MM.1S (cell line): ENCODE measurements at regions not wholly inside any gene's neighbourhood (a gene's known extent, or its start where the extent isn't known, plus 50 kb on each side); places are given as distances from the start of the nearest gene placed in this dataset.

ENCODE experiments used
- DNase-seq: peaks from one replicate; pipeline ENCODE4 v3.0.0-alpha.2; 2015
- H2AFZ ChIP-seq: fragments of 300-600 bp; sonication (generic); 2 replicates; pipeline ENCODE4 v1.6.0; 2016; ENCODE audit warnings: antibody characterized with exemption, low read length
- H3F3A ChIP-seq: fragments of 300-600 bp; sonication (generic); 2 replicates; pipeline ENCODE4 v1.6.1; 2016; ENCODE audit warnings: mild to moderate bottlenecking, antibody characterized with exemption, low read length, moderate library complexity, mixed read lengths; ENCODE audit not compliant: insufficient read depth
- H3K27ac ChIP-seq: fragments of 300-600 bp; sonication (generic); 2 replicates; pipeline ENCODE4 v1.5.1; 2016; ENCODE audit warnings: mild to moderate bottlenecking, low read length
- H3K27me3 ChIP-seq: fragments of 300-600 bp; sonication (generic); replicated peaks from 2 replicates; pipeline ENCODE4 v1.6.0; 2016; ENCODE audit warnings: low read length; ENCODE audit not compliant: insufficient read depth
- H3K36me3 ChIP-seq: fragments of 300-600 bp; sonication (generic); replicated peaks from 2 replicates; pipeline ENCODE4 v1.6.1; 2016; ENCODE audit warnings: mild to moderate bottlenecking, low read length, mixed read lengths; ENCODE audit not compliant: insufficient read depth
- H3K4me1 ChIP-seq: fragments of 300-600 bp; sonication (generic); 2 replicates; pipeline ENCODE4 v1.6.1; 2016; ENCODE audit warnings: low read length, mixed read lengths
- H3K4me2 ChIP-seq: fragments of 300-600 bp; sonication (generic); 2 replicates; pipeline ENCODE4 v1.6.0; 2016; ENCODE audit warnings: low read depth, low read length
- H3K4me3 ChIP-seq: fragments of 300-600 bp; sonication (generic); 2 replicates; pipeline ENCODE4 v1.5.1; 2016; ENCODE audit warnings: low read length, mixed read lengths
- H3K79me2 ChIP-seq: fragments of 300-600 bp; sonication (generic); 2 replicates; pipeline ENCODE4 v1.6.1; 2016; ENCODE audit warnings: mixed run types, low read length, mixed read lengths
- H3K9ac ChIP-seq: fragments of 300-600 bp; sonication (generic); 2 replicates; pipeline ENCODE4 v1.6.1; 2016; ENCODE audit warnings: low read length, mixed read lengths
- H3K9me2 ChIP-seq: fragments of 300-600 bp; sonication (generic); replicated peaks from 2 replicates; pipeline ENCODE4 v1.6.1; 2016; ENCODE audit warnings: mild to moderate bottlenecking, low read length, mixed read lengths; ENCODE audit not compliant: insufficient read depth
- H3K9me3 ChIP-seq: fragments of 300-600 bp; sonication (generic); replicated peaks from 2 replicates; pipeline ENCODE4 v1.6.1; 2016; ENCODE audit warnings: mild to moderate bottlenecking, low read length, mixed read lengths; ENCODE audit not compliant: insufficient read depth
- H4K20me1 ChIP-seq: fragments of 300-600 bp; sonication (generic); 2 replicates; pipeline ENCODE4 v1.6.1; 2016; ENCODE audit warnings: mild to moderate bottlenecking, low read length, moderate library complexity, mixed read lengths; ENCODE audit not compliant: insufficient read depth
- EZH2 ChIP-seq: fragments of 300-600 bp; sonication (generic); optimal IDR thresholded peaks from 2 replicates; pipeline ENCODE3; 2017; ENCODE audit warnings: low read depth, mild to moderate bottlenecking, antibody characterized with exemption, low read length, mixed read lengths
- EZH2phosphoT487 ChIP-seq: fragments of 300-600 bp; sonication (generic); IDR thresholded peaks from 2 replicates; pipeline ENCODE4 v1.6.1; 2018; ENCODE audit warnings: antibody characterized with exemption, low read length
- TF ChIP-seq, protein P1 (sequence below): fragments of 300-600 bp; sonication (generic); IDR thresholded peaks from 2 replicates; pipeline ENCODE4 v1.5.1; 2016; ENCODE audit warnings: antibody characterized with exemption, low read length, mixed read lengths

- Histone ChIP-seq H3K36me3 (no peaks in the 10 kb centered on the region), H3K9ac (no peak overlapping the region), H3K79me2 (no peaks in the 10 kb centered on the region), H3K27me3 (no peaks in the 10 kb centered on the region), H4K20me1 (no peaks in the 10 kb centered on the region), H3F3A (no peaks in the 10 kb centered on the region), H3K4me2 (no peak overlapping the region), H3K9me3 (no peaks in the 10 kb centered on the region), H3K4me1 (no peaks in the 10 kb centered on the region), H2AFZ (no peak overlapping the region), H3K9me2 (no peaks in the 10 kb centered on the region), H3K27ac (no peak overlapping the region), H3K4me3 (no peak overlapping the region)
- TF ChIP-seq EZH2: no peak
- TF ChIP-seq, protein P1, sequence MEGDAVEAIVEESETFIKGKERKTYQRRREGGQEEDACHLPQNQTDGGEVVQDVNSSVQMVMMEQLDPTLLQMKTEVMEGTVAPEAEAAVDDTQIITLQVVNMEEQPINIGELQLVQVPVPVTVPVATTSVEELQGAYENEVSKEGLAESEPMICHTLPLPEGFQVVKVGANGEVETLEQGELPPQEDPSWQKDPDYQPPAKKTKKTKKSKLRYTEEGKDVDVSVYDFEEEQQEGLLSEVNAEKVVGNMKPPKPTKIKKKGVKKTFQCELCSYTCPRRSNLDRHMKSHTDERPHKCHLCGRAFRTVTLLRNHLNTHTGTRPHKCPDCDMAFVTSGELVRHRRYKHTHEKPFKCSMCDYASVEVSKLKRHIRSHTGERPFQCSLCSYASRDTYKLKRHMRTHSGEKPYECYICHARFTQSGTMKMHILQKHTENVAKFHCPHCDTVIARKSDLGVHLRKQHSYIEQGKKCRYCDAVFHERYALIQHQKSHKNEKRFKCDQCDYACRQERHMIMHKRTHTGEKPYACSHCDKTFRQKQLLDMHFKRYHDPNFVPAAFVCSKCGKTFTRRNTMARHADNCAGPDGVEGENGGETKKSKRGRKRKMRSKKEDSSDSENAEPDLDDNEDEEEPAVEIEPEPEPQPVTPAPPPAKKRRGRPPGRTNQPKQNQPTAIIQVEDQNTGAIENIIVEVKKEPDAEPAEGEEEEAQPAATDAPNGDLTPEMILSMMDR: no peak
- TF ChIP-seq EZH2phosphoT487: no peak
- DNase-seq: no peak
These were observed 118.5 kb upstream of the MAP1B start for GRCh38 chr5:71988808-71989207.

DNA sequence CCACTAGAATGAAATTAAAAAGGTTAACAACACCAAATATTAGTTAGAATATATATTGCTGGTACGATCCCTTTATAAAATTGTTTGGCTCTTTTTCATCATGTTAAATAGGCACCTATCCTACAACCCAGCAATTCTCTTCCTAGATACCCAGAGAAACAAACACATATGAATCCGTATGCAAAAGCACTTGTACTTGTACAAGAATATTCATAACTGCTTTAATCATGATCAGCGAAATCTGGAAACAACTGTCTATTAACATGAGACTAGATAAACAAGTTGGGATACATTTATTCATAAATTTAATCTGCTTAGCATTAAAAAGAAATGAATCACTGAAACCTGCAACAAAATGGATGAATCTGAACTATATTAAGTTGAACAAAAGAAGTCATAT is 113.7 kb upstream of the MAP1B start:
- Histone ChIP-seq H3K9me2 (no peaks in the 10 kb centered on the region), H3K4me2 (no peak overlapping the region), H3K27ac (no peak overlapping the region), H3K9me3 (no peaks in the 10 kb centered on the region), H3K4me3 (no peak overlapping the region), H3K79me2 (no peaks in the 10 kb centered on the region), H4K20me1 (no peaks in the 10 kb centered on the region), H3K4me1 (no peaks in the 10 kb centered on the region), H3K27me3 (no peaks in the 10 kb centered on the region), H3K36me3 (no peaks in the 10 kb centered on the region), H3F3A (no peaks in the 10 kb centered on the region), H2AFZ (no peak overlapping the region), H3K9ac (no peak overlapping the region)
- no peak for TF ChIP-seq EZH2
- no peak for TF ChIP-seq EZH2phosphoT487
- TF ChIP-seq, protein P1: no peak
- DNase-seq: no peak

DNA sequence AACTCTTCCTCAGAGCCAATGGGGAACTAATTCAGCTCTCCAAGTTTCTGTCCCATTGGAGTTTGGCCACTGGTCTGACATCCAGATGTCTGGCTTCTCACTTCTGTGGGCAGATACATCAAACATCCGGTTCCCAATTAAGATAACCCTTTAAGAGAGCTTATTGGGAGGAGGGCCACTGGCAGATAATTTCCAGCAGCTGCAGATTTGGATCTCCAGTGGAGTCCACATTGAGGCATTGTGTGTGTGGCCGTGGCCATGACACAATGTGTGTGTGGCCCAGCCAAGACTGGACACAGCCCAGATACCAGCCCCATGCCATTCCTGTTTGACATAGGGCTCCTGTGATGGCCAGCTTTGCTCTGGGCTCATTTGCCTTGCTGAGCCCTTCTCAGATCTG is 110.5 kb upstream of the MAP1B start:
- H3F3A ChIP-seq: no peaks in the 10 kb centered on the region
- DNase-seq: no peak
- H3K4me1 ChIP-seq: no peaks in the 10 kb centered on the region
- H3K36me3 ChIP-seq: no peaks in the 10 kb centered on the region
- H3K9me3 ChIP-seq: no peaks in the 10 kb centered on the region
- no peak overlapping the region for H3K4me2 ChIP-seq
- H3K79me2 ChIP-seq: no peaks in the 10 kb centered on the region
- no peak overlapping the region for H3K9ac ChIP-seq
- no peaks in the 10 kb centered on the region for H3K27me3 ChIP-seq
- H2AFZ ChIP-seq: no peak overlapping the region
- H3K4me3 ChIP-seq: no peak overlapping the region
- H4K20me1 ChIP-seq: no peaks in the 10 kb centered on the region
- TF ChIP-seq EZH2phosphoT487: no peak
- TF ChIP-seq EZH2: no peak
- TF ChIP-seq, protein P1: no peak
- no peaks in the 10 kb centered on the region for H3K9me2 ChIP-seq
- H3K27ac ChIP-seq: no peak overlapping the region
